WERI-Rb-1 (cell line): ENCODE measurements at regions not wholly inside any gene's neighbourhood (a gene's known extent, or its start where the extent isn't known, plus 50 kb on each side); places are given as distances from the start of the nearest gene placed in this dataset.

ENCODE experiments used
- DNase-seq: peaks from one replicate; pipeline ENCODE4 v3.0.0-alpha.2; 2020
- H3K27ac ChIP-seq: fragments of 250-450 bp; sonication (Bioruptor Pico); 2 replicates; pipeline ENCODE4 v1.5.1; 2020; ENCODE audit warnings: mild to moderate bottlenecking, moderate library complexity
- H3K27me3 ChIP-seq: fragments of 250-450 bp; sonication (Bioruptor Pico); 2 replicates; pipeline ENCODE4 v1.5.1; 2021; ENCODE audit warnings: mild to moderate bottlenecking, low read depth, moderate library complexity; ENCODE audit not compliant: insufficient read depth, severe bottlenecking
- H3K36me3 ChIP-seq: fragments of 250-450 bp; sonication (Bioruptor Pico); 2 replicates; pipeline ENCODE4 v1.5.1; 2020; ENCODE audit warnings: mild to moderate bottlenecking, moderate library complexity
- H3K4me3 ChIP-seq: 2 replicates; pipeline ENCODE4 v1.5.1; 2011; ENCODE audit warnings: low read depth, mild to moderate bottlenecking, control low read depth, low read length
- H3K9me3 ChIP-seq: fragments of 250-450 bp; sonication (Bioruptor Pico); 2 replicates; pipeline ENCODE4 v1.5.1; 2021; ENCODE audit warnings: mild to moderate bottlenecking, moderate library complexity; ENCODE audit not compliant: severe bottlenecking
- CTCF ChIP-seq: IDR thresholded peaks from 2 replicates; pipeline ENCODE4 v1.5.1; 2011; ENCODE audit warnings: low read depth, mild to moderate bottlenecking, control low read depth, inconsistent platforms, low read length

- TF ChIP-seq CTCF, result no peak
- no peak overlapping the region for H3K4me3 ChIP-seq
- H3K27ac ChIP-seq, result no peak overlapping the region
- DNase-seq, result no peak
- H3K9me3 ChIP-seq, result no peaks in the 10 kb centered on the region
- no peaks in the 10 kb centered on the region for H3K36me3 ChIP-seq
- peaks cover 57% of the 10 kb centered on the region for H3K27me3 ChIP-seq
These were observed 226.3 kb downstream of the DMRT2 start for GRCh38 chr9:1276474-1276873.

- no peak for TF ChIP-seq CTCF
- no peak for DNase-seq
- Histone ChIP-seq H3K27ac (no peak overlapping the region), H3K4me3 (no peak overlapping the region), H3K27me3 (peaks cover 72% of the 10 kb centered on the region), H3K36me3 (no peaks in the 10 kb centered on the region), H3K9me3 (no peaks in the 10 kb centered on the region)
These were observed 234.6 kb downstream of the DMRT2 start for GRCh38 chr9:1284727-1285126.

GRCh38 chr9:1285526-1285925 is 235.4 kb downstream of the DMRT2 start:
- H3K9me3 ChIP-seq, result no peaks in the 10 kb centered on the region
- no peak overlapping the region for H3K27ac ChIP-seq
- TF ChIP-seq CTCF, result no peak
- no peaks in the 10 kb centered on the region for H3K36me3 ChIP-seq
- no peak overlapping the region for H3K4me3 ChIP-seq
- DNase-seq, result no peak
- peaks cover 71% of the 10 kb centered on the region for H3K27me3 ChIP-seq

GRCh38 chr9:1292384-1292783 is 242.2 kb downstream of the DMRT2 start:
- DNase-seq, result no peak
- Histone ChIP-seq H3K27ac (no peak overlapping the region), H3K27me3 (peaks cover 50% of the 10 kb centered on the region), H3K4me3 (no peak overlapping the region), H3K36me3 (no peaks in the 10 kb centered on the region), H3K9me3 (no peaks in the 10 kb centered on the region)
- TF ChIP-seq CTCF, result no peak

GRCh38 chr9:1294641-1295258 is 244.6 kb downstream of the DMRT2 start:
- peaks cover 46% of the 10 kb centered on the region for H3K27me3 ChIP-seq
- no peak for DNase-seq
- no peaks in the 10 kb centered on the region for H3K9me3 ChIP-seq
- TF ChIP-seq CTCF, result no peak
- no peaks in the 10 kb centered on the region for H3K36me3 ChIP-seq
- H3K4me3 ChIP-seq, result no peak overlapping the region
- no peak overlapping the region for H3K27ac ChIP-seq

GRCh38 chr9:1296331-1296730 is 246.2 kb downstream of the DMRT2 start:
- Histone ChIP-seq H3K27me3 (peaks cover 44% of the 10 kb centered on the region), H3K9me3 (no peaks in the 10 kb centered on the region)
- TF ChIP-seq CTCF, result no peak

More at GRCh38 chr9:1296331-1296730, 246.2 kb downstream of the DMRT2 start:
- Histone ChIP-seq H3K27ac (no peak overlapping the region), H3K36me3 (no peaks in the 10 kb centered on the region), H3K4me3 (no peak overlapping the region)
- DNase-seq, result no peak
